ENCODE measurements at regions not wholly inside any gene's neighbourhood (a gene's known extent, or its start where the extent isn't known, plus 50 kb on each side); places are given as distances from the start of the nearest gene placed in this dataset.

- H3K27me3 ChIP-seq (ENCODE audit: control insufficient read depth in 1 of 2, insufficient read depth in 2 of 2, low read length in 2 of 2), result no peaks in the 10 kb centered on the region
- H3K27ac ChIP-seq (ENCODE audit: low read depth in 2 of 2, low read length in 1 of 2), result no peak overlapping the region
- no peak overlapping the region for H3K4me3 ChIP-seq (ENCODE audit: low read depth in 1 of 2, low read length in 2 of 2)
- 88 to 89% methylated on average over 2 of the region's 2 CpGs for WGBS, 2 donors
- H3K4me1 ChIP-seq (ENCODE audit: control insufficient read depth in 2 of 2, insufficient read depth in 2 of 2, low read length in 1 of 2), result peaks cover 0 to 4% of the 10 kb centered on the region in 2 donors
- H3K36me3 ChIP-seq (ENCODE audit: control insufficient read depth in 2 of 2, insufficient read depth in 2 of 2, low read length in 1 of 2), result no peaks in the 10 kb centered on the region
- no peaks in the 10 kb centered on the region for H3K9me3 ChIP-seq (ENCODE audit: control insufficient read depth in 2 of 2, insufficient read depth in 1 of 2, low read depth in 1 of 2, low read length in 1 of 2)
Measured at GRCh38 chr12:107235600-107235999, 142.3 kb upstream of the CRY1 start.

GRCh38 chr12:107236824-107237511, 143.6 kb upstream of the CRY1 start:
- Histone ChIP-seq H3K9me3 (ENCODE audit: control insufficient read depth in 2 of 2, insufficient read depth in 1 of 2, low read depth in 1 of 2, low read length in 1 of 2) (no peaks in the 10 kb centered on the region), H3K27me3 (ENCODE audit: control insufficient read depth in 1 of 2, insufficient read depth in 2 of 2, low read length in 2 of 2) (no peaks in the 10 kb centered on the region), H3K36me3 (ENCODE audit: control insufficient read depth in 2 of 2, insufficient read depth in 2 of 2, low read length in 1 of 2) (no peaks in the 10 kb centered on the region), H3K4me1 (ENCODE audit: control insufficient read depth in 2 of 2, insufficient read depth in 2 of 2, low read length in 1 of 2) (peaks cover 0 to 4% of the 10 kb centered on the region in 2 donors), H3K27ac (ENCODE audit: low read depth in 2 of 2, low read length in 1 of 2) (no peak overlapping the region), H3K4me3 (ENCODE audit: low read depth in 1 of 2, low read length in 2 of 2) (no peak overlapping the region)
- 28 to 32% methylated on average over 6 of the region's 6 CpGs for WGBS, 2 donors

GRCh38 chr12:107238296-107238695, 144.9 kb upstream of the CRY1 start:
- Histone ChIP-seq H3K36me3 (ENCODE audit: control insufficient read depth in 2 of 2, insufficient read depth in 2 of 2, low read length in 1 of 2) (no peaks in the 10 kb centered on the region), H3K27ac (ENCODE audit: low read depth in 2 of 2, low read length in 1 of 2) (no peak overlapping the region), H3K9me3 (ENCODE audit: control insufficient read depth in 2 of 2, insufficient read depth in 1 of 2, low read depth in 1 of 2, low read length in 1 of 2) (no peaks in the 10 kb centered on the region), H3K27me3 (ENCODE audit: control insufficient read depth in 1 of 2, insufficient read depth in 2 of 2, low read length in 2 of 2) (no peaks in the 10 kb centered on the region), H3K4me1 (ENCODE audit: control insufficient read depth in 2 of 2, insufficient read depth in 2 of 2, low read length in 1 of 2) (peaks cover 0 to 4% of the 10 kb centered on the region in 2 donors), H3K4me3 (ENCODE audit: low read depth in 1 of 2, low read length in 2 of 2) (no peak overlapping the region)
- 59 to 65% methylated on average over 3 of the region's 3 CpGs for WGBS, 2 donors

- H3K4me1 ChIP-seq (ENCODE audit: control insufficient read depth in 2 of 2, insufficient read depth in 2 of 2, low read length in 1 of 2), result peaks cover 0 to 4% of the 10 kb centered on the region in 2 donors
- WGBS, 2 donors, result 28 to 40% methylated on average over 1 of the region's 1 CpG
- H3K27me3 ChIP-seq (ENCODE audit: control insufficient read depth in 1 of 2, insufficient read depth in 2 of 2, low read length in 2 of 2), result no peaks in the 10 kb centered on the region
- H3K27ac ChIP-seq (ENCODE audit: low read depth in 2 of 2, low read length in 1 of 2), result no peak overlapping the region
- H3K9me3 ChIP-seq (ENCODE audit: control insufficient read depth in 2 of 2, insufficient read depth in 1 of 2, low read depth in 1 of 2, low read length in 1 of 2), result no peaks in the 10 kb centered on the region
- no peaks in the 10 kb centered on the region for H3K36me3 ChIP-seq (ENCODE audit: control insufficient read depth in 2 of 2, insufficient read depth in 2 of 2, low read length in 1 of 2)
- no peak overlapping the region for H3K4me3 ChIP-seq (ENCODE audit: low read depth in 1 of 2, low read length in 2 of 2)
Measured at GRCh38 chr12:107241411-107241810, 148.1 kb upstream of the CRY1 start.

GRCh38 chr12:107242189-107242588, 148.8 kb upstream of the CRY1 start:
- Histone ChIP-seq H3K4me1 (ENCODE audit: control insufficient read depth in 2 of 2, insufficient read depth in 2 of 2, low read length in 1 of 2) (peaks cover 0 to 4% of the 10 kb centered on the region in 2 donors), H3K36me3 (ENCODE audit: control insufficient read depth in 2 of 2, insufficient read depth in 2 of 2, low read length in 1 of 2) (no peaks in the 10 kb centered on the region), H3K4me3 (ENCODE audit: low read depth in 1 of 2, low read length in 2 of 2) (no peak overlapping the region), H3K27ac (ENCODE audit: low read depth in 2 of 2, low read length in 1 of 2) (no peak overlapping the region), H3K9me3 (ENCODE audit: control insufficient read depth in 2 of 2, insufficient read depth in 1 of 2, low read depth in 1 of 2, low read length in 1 of 2) (no peaks in the 10 kb centered on the region), H3K27me3 (ENCODE audit: control insufficient read depth in 1 of 2, insufficient read depth in 2 of 2, low read length in 2 of 2) (no peaks in the 10 kb centered on the region)
- WGBS, 2 donors, result 16 to 34% methylated on average over 4 of the region's 4 CpGs

GRCh38 chr12:107243341-107243740, 150.0 kb upstream of the CRY1 start:
- 33 to 48% methylated on average over 4 of the region's 4 CpGs for WGBS, 2 donors

GRCh38 chr12:107244584-107244983, 151.2 kb upstream of the CRY1 start:
- Histone ChIP-seq H3K36me3 (ENCODE audit: control insufficient read depth in 2 of 2, insufficient read depth in 2 of 2, low read length in 1 of 2) (no peaks in the 10 kb centered on the region), H3K9me3 (ENCODE audit: control insufficient read depth in 2 of 2, insufficient read depth in 1 of 2, low read depth in 1 of 2, low read length in 1 of 2) (no peaks in the 10 kb centered on the region), H3K27me3 (ENCODE audit: control insufficient read depth in 1 of 2, insufficient read depth in 2 of 2, low read length in 2 of 2) (no peaks in the 10 kb centered on the region), H3K27ac (ENCODE audit: low read depth in 2 of 2, low read length in 1 of 2) (no peak overlapping the region), H3K4me3 (ENCODE audit: low read depth in 1 of 2, low read length in 2 of 2) (no peak overlapping the region), H3K4me1 (ENCODE audit: control insufficient read depth in 2 of 2, insufficient read depth in 2 of 2, low read length in 1 of 2) (no peaks in the 10 kb centered on the region)
- WGBS, 2 donors, result 79 to 90% methylated on average over 2 of the region's 2 CpGs

More at GRCh38 chr12:107243341-107243740, 150.0 kb upstream of the CRY1 start:
- Histone ChIP-seq H3K27me3 (ENCODE audit: control insufficient read depth in 1 of 2, insufficient read depth in 2 of 2, low read length in 2 of 2) (no peaks in the 10 kb centered on the region), H3K9me3 (ENCODE audit: control insufficient read depth in 2 of 2, insufficient read depth in 1 of 2, low read depth in 1 of 2, low read length in 1 of 2) (no peaks in the 10 kb centered on the region), H3K4me3 (ENCODE audit: low read depth in 1 of 2, low read length in 2 of 2) (no peak overlapping the region), H3K4me1 (ENCODE audit: control insufficient read depth in 2 of 2, insufficient read depth in 2 of 2, low read length in 1 of 2) (no peaks in the 10 kb centered on the region), H3K36me3 (ENCODE audit: control insufficient read depth in 2 of 2, insufficient read depth in 2 of 2, low read length in 1 of 2) (no peaks in the 10 kb centered on the region), H3K27ac (ENCODE audit: low read depth in 2 of 2, low read length in 1 of 2) (no peak overlapping the region)

GRCh38 chr12:107247650-107248049, 154.3 kb upstream of the CRY1 start:
- no peaks in the 10 kb centered on the region for H3K4me1 ChIP-seq (ENCODE audit: control insufficient read depth in 2 of 2, insufficient read depth in 2 of 2, low read length in 1 of 2)
- no peaks in the 10 kb centered on the region for H3K36me3 ChIP-seq (ENCODE audit: control insufficient read depth in 2 of 2, insufficient read depth in 2 of 2, low read length in 1 of 2)
- H3K9me3 ChIP-seq (ENCODE audit: control insufficient read depth in 2 of 2, insufficient read depth in 1 of 2, low read depth in 1 of 2, low read length in 1 of 2), result no peaks in the 10 kb centered on the region
- no peaks in the 10 kb centered on the region for H3K27me3 ChIP-seq (ENCODE audit: control insufficient read depth in 1 of 2, insufficient read depth in 2 of 2, low read length in 2 of 2)
- H3K4me3 ChIP-seq (ENCODE audit: low read depth in 1 of 2, low read length in 2 of 2), result no peak overlapping the region
- 54 to 67% methylated on average over 1 of the region's 1 CpG for WGBS, 2 donors
- H3K27ac ChIP-seq (ENCODE audit: low read depth in 2 of 2, low read length in 1 of 2), result no peak overlapping the region

GRCh38 chr12:107248187-107248586, 154.8 kb upstream of the CRY1 start:
- H3K27ac ChIP-seq (ENCODE audit: low read depth in 2 of 2, low read length in 1 of 2), result no peak overlapping the region
- H3K36me3 ChIP-seq (ENCODE audit: control insufficient read depth in 2 of 2, insufficient read depth in 2 of 2, low read length in 1 of 2), result no peaks in the 10 kb centered on the region
- H3K27me3 ChIP-seq (ENCODE audit: control insufficient read depth in 1 of 2, insufficient read depth in 2 of 2, low read length in 2 of 2), result no peaks in the 10 kb centered on the region
- H3K4me3 ChIP-seq (ENCODE audit: low read depth in 1 of 2, low read length in 2 of 2), result no peak overlapping the region
- no peaks in the 10 kb centered on the region for H3K9me3 ChIP-seq (ENCODE audit: control insufficient read depth in 2 of 2, insufficient read depth in 1 of 2, low read depth in 1 of 2, low read length in 1 of 2)
- no peaks in the 10 kb centered on the region for H3K4me1 ChIP-seq (ENCODE audit: control insufficient read depth in 2 of 2, insufficient read depth in 2 of 2, low read length in 1 of 2)

GRCh38 chr12:107251288-107251687, 157.9 kb upstream of the CRY1 start:
- WGBS, 2 donors, result 76 to 78% methylated on average over 6 of the region's 6 CpGs
- H3K36me3 ChIP-seq (ENCODE audit: control insufficient read depth in 2 of 2, insufficient read depth in 2 of 2, low read length in 1 of 2), result no peaks in the 10 kb centered on the region

More at GRCh38 chr12:107251288-107251687, 157.9 kb upstream of the CRY1 start:
- Histone ChIP-seq H3K9me3 (ENCODE audit: control insufficient read depth in 2 of 2, insufficient read depth in 1 of 2, low read depth in 1 of 2, low read length in 1 of 2) (no peaks in the 10 kb centered on the region), H3K27me3 (ENCODE audit: control insufficient read depth in 1 of 2, insufficient read depth in 2 of 2, low read length in 2 of 2) (no peaks in the 10 kb centered on the region), H3K4me3 (ENCODE audit: low read depth in 1 of 2, low read length in 2 of 2) (no peak overlapping the region), H3K4me1 (ENCODE audit: control insufficient read depth in 2 of 2, insufficient read depth in 2 of 2, low read length in 1 of 2) (no peaks in the 10 kb centered on the region), H3K27ac (ENCODE audit: low read depth in 2 of 2, low read length in 1 of 2) (no peak overlapping the region)
